H1 (cell line): ENCODE measurements at regions not wholly inside any gene's neighbourhood (a gene's known extent, or its start where the extent isn't known, plus 50 kb on each side); places are given as distances from the start of the nearest gene placed in this dataset.

ENCODE experiments used
- CTCF ChIA-PET: fragments of 300-600 bp; sonication (Branson Sonifier 250); formaldehyde crosslinking; loops from one replicate; lab custom pipeline; 2021; ENCODE audit not compliant: partially characterized antibody; lab: Charles Lee
- POLR2A ChIA-PET: fragments of 300-600 bp; sonication (Branson Sonifier 250); formaldehyde crosslinking; loops from one replicate; lab custom pipeline; 2021; ENCODE audit warnings: inconsistent platforms; ENCODE audit not compliant: partially characterized antibody; lab: Charles Lee
- DNase-seq, 2 experiments: peaks; one replicate each; pipeline versions ENCODE4 v3.0.0 to v3.0.0-alpha.2; 2010 to 2022; ENCODE audit warnings: low spot score in 2 of 2, low read depth in 1 of 2, mixed read lengths in 1 of 2
- FAIRE-seq: peaks from 2 replicates; lab custom pipeline; 2011; peaks lifted over from hg19 to GRCh38; lab: Jason Lieb, UNC
- H2AFZ ChIP-seq: 2 replicates; pipeline ENCODE4 v1.8.1; 2012; ENCODE audit warnings: low read length, inconsistent platforms
- H2AK5ac ChIP-seq: 2 replicates; pipeline ENCODE4 v1.6.1; 2013; ENCODE audit warnings: low read depth, low read length
- H2BK120ac ChIP-seq: replicated peaks from 2 replicates; pipeline ENCODE3; 2013; ENCODE audit warnings: low read depth, low read length, inconsistent platforms
- H2BK12ac ChIP-seq: 2 replicates; pipeline ENCODE4 v1.6.1; 2013; ENCODE audit warnings: low read depth, low read length
- H2BK15ac ChIP-seq: 2 replicates; pipeline ENCODE4 v1.6.1; 2013; ENCODE audit warnings: low read length
- H2BK20ac ChIP-seq: 2 replicates; pipeline ENCODE4 v1.6.1; 2013; ENCODE audit warnings: low read length
- H2BK5ac ChIP-seq: 2 replicates; pipeline ENCODE4 v1.6.1; 2013; ENCODE audit warnings: low read depth, low read length
- H3K14ac ChIP-seq: 2 replicates; pipeline ENCODE4 v1.6.1; 2013; ENCODE audit warnings: inconsistent platforms; ENCODE audit not compliant: insufficient read length
- H3K18ac ChIP-seq: 2 replicates; pipeline ENCODE4 v1.6.1; 2013; ENCODE audit warnings: low read length; ENCODE audit errors: extremely low read depth
- H3K23ac ChIP-seq: 2 replicates; pipeline ENCODE4 v1.6.1; 2013; ENCODE audit warnings: inconsistent platforms; ENCODE audit not compliant: insufficient read length
- H3K23me2 ChIP-seq: 2 replicates; pipeline ENCODE4 v1.6.1; 2013; ENCODE audit warnings: low read depth, low read length
- H3K27ac ChIP-seq: 2 replicates; pipeline ENCODE4 v1.6.1; 2011; ENCODE audit warnings: low read depth, low read length, inconsistent platforms
- H3K27me3 ChIP-seq, 4 experiments: replicated peaks in 1 of 4; 1 replicate in 1 of 4; 2 replicates in 3 of 4; pipeline versions ENCODE4 v1.6.1 to v1.8.1; 2011 to 2013; ENCODE audit warnings: low read length in 3 of 4, mild to moderate bottlenecking in 3 of 4, inconsistent platforms in 2 of 4, mixed read lengths in 2 of 4, moderate library complexity in 1 of 4; ENCODE audit not compliant: control insufficient read depth in 3 of 4, insufficient read depth in 3 of 4; ENCODE audit errors: extremely low read depth in 1 of 4
- H3K36me3 ChIP-seq, 4 experiments: 2 replicates each; pipeline versions ENCODE4 v1.6.1 to v1.8.1; 2011 to 2013; ENCODE audit warnings: mild to moderate bottlenecking in 4 of 4, low read length in 3 of 4, moderate library complexity in 2 of 4, control low read depth in 1 of 4, inconsistent platforms in 1 of 4; ENCODE audit not compliant: insufficient read depth in 4 of 4, control insufficient read depth in 2 of 4
- H3K4ac ChIP-seq: replicated peaks from 2 replicates; pipeline ENCODE3; 2013; ENCODE audit warnings: low read length, low read depth, mixed read lengths, inconsistent platforms; ENCODE audit not compliant: insufficient read length
- H3K4me1 ChIP-seq, 4 experiments: replicated peaks in 1 of 4; 1 replicate in 1 of 4; 2 replicates in 3 of 4; pipeline versions ENCODE4 v1.6.1 to v1.8.1; 2011 to 2013; ENCODE audit warnings: low read length in 3 of 4, inconsistent platforms in 2 of 4, mixed read lengths in 1 of 4; ENCODE audit not compliant: insufficient read depth in 4 of 4, control insufficient read depth in 3 of 4
- H3K4me2 ChIP-seq, 2 experiments: 2 replicates each; pipeline versions ENCODE4 v1.6.1 to v1.8.1; 2011 to 2013; ENCODE audit warnings: low read depth in 2 of 2, low read length in 2 of 2, control low read depth in 1 of 2, inconsistent platforms in 1 of 2, mild to moderate bottlenecking in 1 of 2; ENCODE audit not compliant: insufficient read depth in 1 of 2
- H3K4me3 ChIP-seq, 4 experiments: fragments of 200-600, 300-600 bp in 1 of 4; sonication (generic), shearing (Covaris generic), sonication (Bioruptor Twin) in 1 of 4; 2 replicates each; pipeline versions ENCODE4 v1.5.1 to v1.8.1; 2011 to 2016; ENCODE audit warnings: low read length in 4 of 4, low read depth in 3 of 4, control low read depth in 2 of 4, inconsistent platforms in 2 of 4, mild to moderate bottlenecking in 2 of 4, mixed read lengths in 1 of 4, moderate library complexity in 1 of 4; ENCODE audit not compliant: insufficient read depth in 2 of 4; ENCODE audit errors: extremely low read depth in 1 of 4
- H3K56ac ChIP-seq: replicated peaks from 2 replicates; pipeline ENCODE3; 2013; ENCODE audit warnings: low read depth, mild to moderate bottlenecking, mixed read lengths, low read length, inconsistent platforms; ENCODE audit not compliant: insufficient read length
- H3K79me1 ChIP-seq: 2 replicates; pipeline ENCODE4 v1.6.1; 2013; ENCODE audit warnings: low read depth, low read length, control low read depth
- H3K79me2 ChIP-seq, 2 experiments: 2 replicates each; pipeline versions ENCODE4 v1.6.1 to v1.8.1; 2012 to 2013; ENCODE audit warnings: low read length in 2 of 2, mild to moderate bottlenecking in 2 of 2, inconsistent platforms in 1 of 2; ENCODE audit not compliant: insufficient read depth in 2 of 2, control insufficient read depth in 1 of 2
- H3K9ac ChIP-seq, 4 experiments: replicated peaks in 1 of 4; 1 replicate in 1 of 4; 2 replicates in 3 of 4; pipeline versions ENCODE4 v1.6.1 to v1.8.1; 2011 to 2013; ENCODE audit warnings: low read depth in 3 of 4, low read length in 3 of 4, control low read depth in 2 of 4, mild to moderate bottlenecking in 2 of 4, moderate library complexity in 2 of 4, inconsistent platforms in 1 of 4; ENCODE audit errors: extremely low read depth in 1 of 4
- H3K9me3 ChIP-seq, 2 experiments: 2 replicates each; pipeline versions ENCODE4 v1.6.1 to v1.8.1; 2012 to 2013; ENCODE audit warnings: mild to moderate bottlenecking in 2 of 2, moderate library complexity in 2 of 2, control low read depth in 1 of 2, inconsistent platforms in 1 of 2, low read depth in 1 of 2, low read length in 1 of 2, mixed read lengths in 1 of 2; ENCODE audit not compliant: insufficient read depth in 2 of 2
- H4K20me1 ChIP-seq, 2 experiments: replicated peaks in 1 of 2; 2 replicates each; pipeline versions ENCODE3 to v1.8.1; 2011 to 2013; ENCODE audit warnings: inconsistent platforms in 2 of 2, low read length in 2 of 2, mild to moderate bottlenecking in 1 of 2; ENCODE audit not compliant: insufficient read depth in 2 of 2, control insufficient read depth in 1 of 2
- H4K5ac ChIP-seq: 2 replicates; pipeline ENCODE4 v1.6.1; 2013; ENCODE audit warnings: low read length, low read depth, mixed read lengths, inconsistent platforms; ENCODE audit not compliant: insufficient read length
- H4K8ac ChIP-seq: 2 replicates; pipeline ENCODE4 v1.8.0; 2013; ENCODE audit warnings: mild to moderate bottlenecking, moderate library complexity, low read length, inconsistent platforms; ENCODE audit not compliant: insufficient read depth; ENCODE audit errors: extremely low read depth
- H4K91ac ChIP-seq: replicated peaks from 2 replicates; pipeline ENCODE3; 2013; ENCODE audit warnings: low read length, mixed read lengths, inconsistent platforms; ENCODE audit not compliant: insufficient read length
- BCL11A ChIP-seq, 2 experiments: IDR thresholded peaks; one replicate each; pipeline ENCODE4 v1.6.1; 2011; ENCODE audit warnings: low read depth in 2 of 2, low read length in 2 of 2, mild to moderate bottlenecking in 2 of 2
- CBX8 ChIP-seq: fragments of 300-800, 300-1000 bp; sonication (generic); IDR thresholded peaks from 2 replicates; pipeline ENCODE4 v1.7.1; 2016; ENCODE audit warnings: low read depth, low read length, borderline replicate concordance
- EGR1 ChIP-seq: IDR thresholded peaks from 2 replicates; pipeline ENCODE4 v1.6.1; 2011; ENCODE audit warnings: low read depth, low read length, borderline replicate concordance
- FOSL1 ChIP-seq: IDR thresholded peaks from 2 replicates; pipeline ENCODE4 v1.6.1; 2011; ENCODE audit warnings: mild to moderate bottlenecking, low read depth, low read length, moderate library complexity; ENCODE audit not compliant: insufficient read depth
- HDAC2 ChIP-seq, 2 experiments: fragments of 300-600 bp in 1 of 2; sonication (generic) in 1 of 2; IDR thresholded peaks; 2 replicates each; pipeline ENCODE4 v1.6.1; 2011 to 2012; ENCODE audit warnings: low read depth in 2 of 2, low read length in 2 of 2, mild to moderate bottlenecking in 2 of 2, moderate library complexity in 2 of 2, borderline replicate concordance in 1 of 2, inconsistent platforms in 1 of 2
- KDM1A ChIP-seq: fragments of 200-600, 300-600 bp; sonication (generic); IDR thresholded peaks from 2 replicates; pipeline ENCODE4 v1.7.1; 2016; ENCODE audit warnings: mild to moderate bottlenecking, low read length, borderline replicate concordance
- MAFK ChIP-seq: IDR thresholded peaks from 2 replicates; pipeline ENCODE4 v1.6.1; 2012; ENCODE audit warnings: low read depth, mild to moderate bottlenecking, improper control_type of control experiment, low read length
- MAX ChIP-seq: IDR thresholded peaks from 2 replicates; pipeline ENCODE4 v1.6.1; 2012; ENCODE audit warnings: inconsistent platforms
- NANOG ChIP-seq: IDR thresholded peaks from 2 replicates; pipeline ENCODE4 v1.6.1; 2011; ENCODE audit warnings: low read length, low read depth, mild to moderate bottlenecking, inconsistent platforms; ENCODE audit not compliant: insufficient read depth, poor library complexity, severe bottlenecking
- NRF1 ChIP-seq: IDR thresholded peaks from 2 replicates; pipeline ENCODE4 v1.6.1; 2011; ENCODE audit warnings: mild to moderate bottlenecking, low read depth, low read length, improper control_type of control experiment
- PHF8 ChIP-seq: fragments of 200-600 bp; sonication (generic); conservative IDR thresholded peaks from 2 replicates; pipeline ENCODE4 v1.7.1; 2012; ENCODE audit warnings: low read depth, mild to moderate bottlenecking, inconsistent platforms, low read length, moderate library complexity
- POU5F1 ChIP-seq: IDR thresholded peaks from 2 replicates; pipeline ENCODE4 v1.6.1; 2011; ENCODE audit warnings: low read depth, mild to moderate bottlenecking, low read length, moderate library complexity
- SP1 ChIP-seq: IDR thresholded peaks from 2 replicates; pipeline ENCODE4 v1.6.1; 2011; ENCODE audit warnings: low read depth, low read length
- TAF1 ChIP-seq: IDR thresholded peaks from 2 replicates; pipeline ENCODE4 v1.6.1; 2011; ENCODE audit warnings: mild to moderate bottlenecking, low read depth, low read length
- TEAD4 ChIP-seq: IDR thresholded peaks from 2 replicates; pipeline ENCODE4 v1.6.1; 2012; ENCODE audit warnings: low read depth, low read length, inconsistent platforms, mixed read lengths
- YY1 ChIP-seq: IDR thresholded peaks from 2 replicates; pipeline ENCODE4 v1.6.1; 2011; ENCODE audit warnings: low read depth, mild to moderate bottlenecking, low read length
- WGBS, 2 experiments: shearing (Covaris generic) in 1 of 2; methylation state at CpG; one replicate each; pipeline versions ENCODE4 v1.1.6 to v1.1.7; 2013 to 2015; ENCODE audit warnings: low lambda C conversion rate in 2 of 2, mixed read lengths in 2 of 2, inconsistent platforms in 1 of 2, low coverage in 1 of 2, missing lambda C conversion rate in 1 of 2; ENCODE audit not compliant: insufficient replicate concordance in 2 of 2, insufficient coverage in 1 of 2, insufficient read length in 1 of 2; ENCODE audit errors: extremely low coverage in 1 of 2, missing lambda C conversion rate in 1 of 2; 5-methylcytosine and 5-hydroxymethylcytosine counted together

GRCh38 chr18:78687736-78688135, 291.9 kb upstream of the SALL3 start:
- Histone ChIP-seq H3K79me2 (no peaks in the 10 kb centered on the region), H2BK12ac (no peak overlapping the region), H2BK20ac (no peak overlapping the region), H4K91ac (no peak overlapping the region), H3K23me2 (no peaks in the 10 kb centered on the region), H4K20me1 (no peaks in the 10 kb centered on the region), H3K4ac (no peak overlapping the region), H3K18ac (no peak overlapping the region), H2BK5ac (no peak overlapping the region), H3K36me3 (no peaks in the 10 kb centered on the region), H3K56ac (no peak overlapping the region), H4K8ac (0 out of 2 replicates have a peak overlapping the region, but pooled peaks have one; percentile 14), H2AK5ac (no peak overlapping the region), H4K5ac (no peak overlapping the region), H3K79me1 (no peaks in the 10 kb centered on the region), H3K9ac (no peak overlapping the region), H3K4me1 (no peaks in the 10 kb centered on the region; a peak in 1 of 7 replicates), H3K27me3 (no peaks in the 10 kb centered on the region), H2BK15ac (no peak overlapping the region), H3K14ac (no peak overlapping the region), H2AFZ (no peak overlapping the region), H3K27ac (no peak overlapping the region), H3K9me3 (no peaks in the 10 kb centered on the region), H3K23ac (no peak overlapping the region), H3K4me3 (no peak overlapping the region), H2BK120ac (no peak overlapping the region), H3K4me2 (no peak overlapping the region)
- DNase-seq (no peak), FAIRE-seq (no peak)
- WGBS, 2 experiments, result 93% methylated on average over 7 of the region's 7 CpGs; no CpG with 5 or more reads in 1 of the 2 experiments
- ChIA-PET POLR2A (no interaction called here), CTCF (no interaction called here)
- TF ChIP-seq TEAD4 (no peak), PHF8 (no peak), YY1 (no peak), HDAC2 (IDR thresholded peaks at IDR 0.05; ENCODE audit: borderline replicate concordance in 1 of 2, low read depth in 2 of 2, low read length in 2 of 2) (no peak), NANOG (no peak), BCL11A (IDR thresholded peaks at IDR 0.05; ENCODE audit: low read depth in 2 of 2, low read length in 2 of 2) (no peak), NRF1 (no peak), SP1 (no peak), MAFK (no peak), POU5F1 (no peak), FOSL1 (no peak), KDM1A (no peak), CBX8 (no peak), EGR1 (no peak), TAF1 (no peak), MAX (no peak)
